NCI-H1694 treated with DMSO at 0.1 percent for 48 hours (cell line): ENCODE measurements at regions not wholly inside any gene's neighbourhood (a gene's known extent, or its start where the extent isn't known, plus 50 kb on each side); places are given as distances from the start of the nearest gene placed in this dataset.

Source experiments
- DNase-seq: peaks from one replicate; lab custom pipeline; 2025; lab: John Stamatoyannopoulos, UW

DNA sequence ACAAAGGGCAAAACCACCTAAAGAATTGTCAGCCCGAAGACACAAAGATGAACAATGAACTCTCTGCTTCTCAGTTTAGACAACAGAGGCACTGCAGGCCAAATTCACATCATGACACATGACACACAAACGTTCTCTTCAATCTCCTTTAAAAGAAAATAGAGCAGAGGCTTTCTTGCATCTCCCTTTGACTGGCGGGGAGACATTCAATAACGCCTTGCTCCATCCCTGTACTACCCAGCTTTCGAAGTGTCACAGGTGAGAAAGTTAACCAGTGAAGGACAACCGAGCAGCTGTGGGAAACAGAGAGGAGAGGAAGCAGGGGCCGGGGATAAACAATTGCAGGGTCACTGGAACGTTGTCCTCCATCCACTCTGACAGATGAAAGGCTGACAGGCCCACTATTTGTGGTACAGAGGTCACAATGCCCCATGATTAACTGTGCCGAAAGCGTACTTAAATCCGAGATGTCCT is 130.8 kb downstream of the PHLDA1 start:
- DNase-seq = no peak

DNA sequence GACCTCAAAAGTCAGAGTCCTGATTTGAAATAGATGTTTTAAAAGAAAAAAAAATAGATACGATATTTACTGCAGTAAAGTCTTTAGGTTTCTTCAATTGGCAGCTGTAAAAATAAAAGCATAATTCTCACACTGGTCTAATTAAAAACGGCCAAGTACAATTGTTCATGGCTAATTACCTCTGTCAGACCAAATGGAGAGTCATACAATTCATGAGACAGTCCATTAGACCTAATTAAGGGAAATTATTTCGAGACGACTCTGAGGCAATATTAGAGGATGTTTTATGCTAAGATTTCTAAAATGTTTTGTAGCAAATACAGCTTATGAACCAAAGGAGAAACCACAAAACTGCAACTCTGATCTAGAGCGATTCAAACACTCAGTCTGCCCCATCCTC is 131.3 kb downstream of the PHLDA1 start:
- no peak for DNase-seq

- DNase-seq = no peak
Observed at GRCh38 chr12:75894965-75895754, 136.4 kb downstream of the PHLDA1 start.

DNA sequence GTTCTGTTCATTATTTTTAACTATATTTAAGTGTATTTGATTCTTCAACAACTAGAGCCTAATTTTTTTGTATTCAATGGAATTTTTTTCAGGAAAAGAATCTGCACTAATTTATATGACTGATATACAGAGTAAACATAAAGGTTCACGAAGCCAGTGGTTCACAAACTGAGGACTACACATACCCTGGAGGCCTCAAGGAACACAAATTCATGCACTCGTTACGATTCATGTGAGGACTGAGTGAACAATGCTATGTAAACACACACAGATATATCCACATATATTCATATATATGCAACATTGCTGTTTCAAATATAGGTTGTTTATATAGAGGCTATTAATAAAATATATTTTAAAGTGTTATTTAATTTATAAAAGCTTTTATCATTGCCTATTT is 137.8 kb downstream of the PHLDA1 start:
- DNase-seq = no peak

DNA sequence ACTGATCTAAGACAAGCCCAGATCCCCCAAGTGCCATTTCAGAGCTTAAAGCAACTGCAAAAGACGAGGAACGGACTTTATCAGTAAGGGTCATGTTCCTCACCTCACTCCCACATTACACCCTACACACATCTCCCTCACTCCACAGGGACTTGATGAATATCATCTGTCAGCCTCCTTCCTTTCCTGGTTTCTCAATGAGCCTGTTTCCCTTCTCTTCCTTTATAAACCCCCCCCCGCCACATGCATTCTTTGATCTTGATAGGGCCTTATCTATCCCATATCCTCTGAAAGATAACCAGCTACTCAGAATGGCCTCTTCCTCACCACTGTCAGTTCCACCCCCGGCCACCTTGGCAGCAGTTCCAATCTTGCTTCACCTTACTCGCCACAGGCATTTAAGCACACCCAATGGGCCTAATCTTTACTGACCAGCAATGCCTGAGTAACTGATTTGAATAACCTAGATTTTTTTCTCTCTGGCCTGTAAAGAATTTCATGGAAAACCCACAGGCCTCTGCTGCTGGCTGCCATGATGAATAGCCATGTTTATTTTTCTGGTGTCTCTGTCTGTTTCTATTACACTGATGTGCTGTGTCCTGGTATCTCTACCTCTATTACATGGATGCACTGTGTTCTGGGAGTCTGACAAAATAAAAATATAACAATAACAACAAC is 138.7 kb downstream of the PHLDA1 start:
- DNase-seq = no peak

- DNase-seq = no peak
Observed at GRCh38 chr12:75891072-75891471, 140.5 kb downstream of the PHLDA1 start.

DNA sequence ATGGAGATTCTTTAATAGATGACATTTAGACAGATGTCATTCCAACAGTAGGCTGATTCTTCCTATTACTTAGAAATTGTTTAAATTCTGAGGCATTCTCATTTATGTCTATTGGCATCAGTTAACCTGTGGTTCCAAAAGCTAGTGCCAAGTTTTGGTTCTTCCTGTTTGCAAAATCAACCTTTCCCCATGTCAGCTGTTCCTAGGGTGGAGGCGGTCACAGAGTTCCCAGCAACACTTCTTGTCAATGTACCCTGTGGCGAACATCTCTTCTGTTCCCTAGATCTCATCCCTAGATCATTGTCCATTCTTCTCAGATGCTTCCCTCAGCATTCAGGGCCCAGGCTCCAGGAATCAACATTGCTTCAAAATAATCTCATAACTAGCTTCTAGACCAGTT is 140.9 kb downstream of the PHLDA1 start:
- DNase-seq = no peak

- DNase-seq = no peak
Observed at GRCh38 chr12:75890141-75890540, 141.4 kb downstream of the PHLDA1 start.

GRCh38 chr12:75888874-75889613 is 142.5 kb downstream of the PHLDA1 start:
- no peak for DNase-seq

- DNase-seq = no peak
Observed at GRCh38 chr12:75888399-75888798, 143.2 kb downstream of the PHLDA1 start.

- no peak for DNase-seq
Observed at GRCh38 chr12:75887979-75888378, 143.6 kb downstream of the PHLDA1 start.

GRCh38 chr12:75884465-75884985 is 147.1 kb downstream of the PHLDA1 start:
- no peak for DNase-seq

GRCh38 chr12:75883241-75883640 is 148.3 kb downstream of the PHLDA1 start:
- no peak for DNase-seq

DNA sequence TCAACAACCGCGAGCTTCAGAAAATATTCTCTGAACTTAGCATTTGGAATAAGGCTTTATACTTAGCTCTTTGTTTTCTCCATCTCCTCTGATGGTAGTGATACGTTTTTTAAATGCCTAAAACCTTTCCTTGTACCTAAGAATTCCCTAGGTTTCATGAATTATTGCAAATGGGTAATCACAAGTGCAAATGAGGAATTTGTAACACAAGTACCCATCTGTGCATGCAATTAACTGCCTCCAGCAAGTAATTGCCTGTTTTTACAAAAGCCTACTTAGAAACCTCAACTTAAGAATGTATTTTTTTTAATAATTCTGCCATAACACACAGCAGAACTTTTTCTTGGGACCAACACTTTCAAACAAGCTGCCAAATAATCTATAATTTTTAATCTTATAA is 149.2 kb downstream of the PHLDA1 start:
- DNase-seq = peak; percentile 20

- no peak for DNase-seq
Observed at GRCh38 chr12:75881920-75882319, 149.7 kb downstream of the PHLDA1 start.

DNA sequence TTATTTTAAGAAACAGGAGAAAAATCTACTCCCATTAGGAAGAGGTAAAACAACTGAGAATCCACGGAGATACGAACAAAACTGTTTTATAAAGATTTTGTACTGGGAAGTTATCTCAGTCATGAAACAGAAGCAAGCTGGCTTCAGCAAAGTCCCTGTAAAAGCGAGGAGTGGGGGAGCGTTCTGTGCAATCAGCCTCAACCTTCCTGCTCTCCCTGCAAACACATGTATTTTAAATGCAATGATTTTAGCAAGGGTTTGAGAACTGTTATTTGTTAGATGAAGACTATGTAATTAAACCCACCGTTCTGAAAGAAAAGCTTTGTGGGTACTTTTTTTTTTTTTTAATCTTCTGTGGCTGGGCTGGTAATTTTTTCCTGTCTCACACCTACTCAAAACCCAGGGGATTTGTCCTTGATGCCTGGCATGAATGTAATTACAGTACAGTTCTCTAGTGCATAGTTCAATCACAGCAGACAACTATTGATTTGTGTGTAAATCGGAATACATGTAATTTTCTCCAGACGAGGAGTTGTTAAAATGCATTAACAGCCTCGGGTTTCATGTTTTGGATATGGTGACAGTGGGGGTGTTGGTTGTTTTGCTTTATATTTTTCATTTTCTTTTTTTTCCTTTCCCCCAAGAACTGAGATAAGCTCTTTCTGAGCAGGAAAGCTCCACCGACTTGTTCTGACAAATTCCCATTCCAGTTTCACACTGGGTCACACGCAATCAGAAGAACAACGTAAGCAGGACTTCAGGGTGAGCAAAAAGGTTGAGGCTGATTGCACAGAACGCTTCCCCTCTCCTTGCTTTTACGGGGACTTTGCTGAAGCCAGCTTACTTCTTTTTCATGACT is 153.6 kb downstream of the PHLDA1 start:
- DNase-seq = peak; percentile 58

DNA sequence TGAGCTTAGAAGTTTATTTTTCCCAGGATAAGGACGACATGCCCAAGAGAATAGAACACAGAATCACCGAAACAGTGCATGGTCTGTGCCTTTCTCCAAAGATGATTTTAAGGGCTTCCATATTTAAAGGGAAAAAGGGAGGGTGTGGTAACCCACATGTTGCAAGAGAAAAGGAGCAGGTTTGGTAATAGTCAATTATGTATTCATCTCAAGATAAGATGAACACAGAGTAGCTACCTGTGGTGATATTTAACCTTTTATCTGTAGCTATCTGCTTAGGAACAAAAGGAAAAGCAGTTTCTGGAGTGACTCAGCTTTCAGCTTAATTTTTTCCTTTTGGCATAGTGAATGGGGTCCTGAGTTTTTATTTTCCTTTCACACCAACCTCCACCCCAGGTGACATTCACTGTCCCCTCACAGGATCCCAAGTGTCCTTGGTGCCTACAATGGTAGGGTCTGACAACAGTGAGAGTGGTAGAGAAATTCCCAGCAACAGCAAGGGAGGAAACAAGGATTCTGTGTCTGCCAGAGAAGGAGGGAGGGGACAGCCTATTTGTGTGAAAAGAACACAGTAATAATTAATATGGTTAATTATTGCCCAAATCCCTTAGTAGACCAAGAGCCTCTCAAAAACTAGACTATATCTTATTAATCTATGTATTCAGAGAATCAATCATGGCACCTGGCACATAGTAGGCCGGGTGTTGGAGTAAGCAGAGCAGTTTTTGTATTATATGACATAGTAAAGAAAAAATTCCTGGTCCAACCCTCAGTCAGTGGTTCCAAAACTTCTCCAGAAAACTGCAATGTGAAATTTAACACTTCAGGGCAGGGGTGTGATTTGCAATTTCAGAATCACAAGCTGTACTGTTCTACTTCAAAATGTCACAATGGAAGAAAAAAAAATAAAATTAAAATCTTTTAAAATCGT is 154.5 kb downstream of the PHLDA1 start:
- DNase-seq = peak; percentile 51

GRCh38 chr12:75874441-75874840 is 157.1 kb downstream of the PHLDA1 start:
- DNase-seq = no peak

DNA sequence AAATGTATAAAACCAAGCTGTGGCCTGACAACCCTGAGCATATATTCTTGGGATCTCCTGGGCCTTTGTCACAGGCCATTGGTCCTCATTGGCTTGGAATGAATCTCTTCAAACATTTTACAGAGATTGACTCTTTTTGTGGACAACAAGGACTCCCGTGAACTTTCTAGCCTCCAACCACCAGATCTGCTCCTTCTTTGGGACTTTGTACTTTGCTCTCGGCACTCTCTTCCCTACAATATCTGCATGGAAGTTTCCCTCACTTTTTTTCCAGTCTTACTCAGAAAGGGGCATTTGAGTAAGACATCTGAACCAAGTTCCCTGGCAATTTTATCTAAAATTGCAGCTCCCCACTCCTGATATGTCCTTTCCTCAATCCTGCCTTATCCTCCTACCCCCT is 158.8 kb downstream of the PHLDA1 start:
- DNase-seq = no peak

- no peak for DNase-seq
Observed at GRCh38 chr12:75870878-75871277, 160.7 kb downstream of the PHLDA1 start.
